Activated CD4-positive, alpha-beta T cell treated with anti-CD3 and anti-CD28 coated beads, Interleukin-2, Interleukin-4, amounts not matched to agents 100 ng/mL and 50 ng/mL, durations not matched to agents 16 hours and 8 hours (primary cell): ENCODE measurements at regions not wholly inside any gene's neighbourhood (a gene's known extent, or its start where the extent isn't known, plus 50 kb on each side); places are given as distances from the start of the nearest gene placed in this dataset.

Experiments
- DNase-seq: peaks from one replicate; pipeline ENCODE4 v3.0.0-alpha.2; 2020; ENCODE audit warnings: low spot score

DNA sequence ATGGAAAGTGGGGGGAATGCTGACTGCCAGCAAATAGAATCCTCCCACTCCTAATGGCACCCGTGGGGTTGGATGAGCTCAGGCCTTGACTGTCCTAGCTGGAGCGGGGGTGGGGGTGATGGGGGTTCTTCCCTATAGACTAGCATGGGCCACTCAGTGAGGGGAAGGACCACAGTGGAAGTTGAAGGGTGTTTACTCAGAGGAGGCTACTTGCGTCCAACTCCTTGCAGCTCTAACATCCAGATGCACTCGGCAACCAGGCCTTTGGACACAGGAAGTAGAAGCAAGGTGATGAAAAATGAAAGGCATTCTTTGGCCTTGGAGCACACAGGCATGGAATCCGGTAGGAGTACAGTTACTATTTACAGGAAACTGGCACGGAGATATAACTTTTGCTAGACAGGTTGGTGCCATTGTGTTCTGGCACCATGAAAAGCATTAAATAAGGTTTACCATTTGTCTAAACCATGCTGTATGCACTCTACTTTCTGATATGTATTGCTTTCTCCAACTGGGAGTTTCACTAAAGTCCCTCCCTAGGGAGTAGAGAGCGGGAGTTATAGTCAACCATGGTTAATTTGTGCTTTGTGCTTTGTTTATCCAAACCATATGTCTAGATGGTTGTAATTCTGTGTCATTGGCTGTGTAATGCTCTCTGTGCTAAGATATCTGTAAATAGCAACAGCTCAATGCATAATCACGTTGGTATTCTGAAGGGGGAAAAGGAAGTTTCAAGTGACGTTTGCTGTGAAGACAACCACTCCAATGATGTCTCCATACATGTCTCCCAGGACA lies 125.3 kb downstream of the TSHZ3 start:
- no peak for DNase-seq

DNA sequence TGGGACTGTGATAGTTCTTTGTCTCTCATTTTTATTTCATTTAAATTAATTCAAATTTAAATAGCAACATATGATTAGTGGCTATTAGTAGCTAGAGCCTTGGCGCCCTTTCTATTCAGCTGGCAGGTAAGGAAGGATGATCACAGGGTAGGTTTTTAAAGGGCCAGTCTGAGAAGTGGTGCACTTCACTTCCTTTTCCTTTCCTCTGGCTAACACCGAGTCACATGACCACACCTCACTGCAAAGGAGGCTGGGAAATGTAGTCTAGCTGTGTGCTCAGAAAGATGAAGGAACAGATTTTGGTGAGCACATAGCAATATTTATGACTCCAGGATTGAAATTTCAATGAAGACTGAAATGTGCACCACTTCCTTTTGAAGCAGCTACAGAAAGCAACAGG lies 128.7 kb downstream of the TSHZ3 start:
- peak; percentile 56 for DNase-seq

DNA sequence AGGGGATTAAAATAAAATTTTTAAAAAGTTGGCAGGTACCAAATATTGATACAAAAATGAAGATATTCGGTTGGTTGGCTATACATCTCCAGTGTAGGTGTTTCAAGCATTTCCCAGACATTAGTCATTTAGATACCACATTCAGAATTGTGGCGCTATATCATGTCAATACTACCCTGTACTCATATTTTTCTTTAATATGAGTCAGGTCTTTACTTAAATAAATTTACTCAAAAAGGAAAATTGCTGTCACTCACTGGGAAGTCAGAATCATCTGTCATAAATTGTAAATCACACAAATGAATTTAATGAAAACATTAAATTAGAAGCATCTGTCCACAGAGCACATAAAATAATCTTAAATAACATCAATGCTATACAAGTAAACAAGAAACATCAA lies 134.2 kb downstream of the TSHZ3 start:
- DNase-seq: peak; percentile 73

DNA sequence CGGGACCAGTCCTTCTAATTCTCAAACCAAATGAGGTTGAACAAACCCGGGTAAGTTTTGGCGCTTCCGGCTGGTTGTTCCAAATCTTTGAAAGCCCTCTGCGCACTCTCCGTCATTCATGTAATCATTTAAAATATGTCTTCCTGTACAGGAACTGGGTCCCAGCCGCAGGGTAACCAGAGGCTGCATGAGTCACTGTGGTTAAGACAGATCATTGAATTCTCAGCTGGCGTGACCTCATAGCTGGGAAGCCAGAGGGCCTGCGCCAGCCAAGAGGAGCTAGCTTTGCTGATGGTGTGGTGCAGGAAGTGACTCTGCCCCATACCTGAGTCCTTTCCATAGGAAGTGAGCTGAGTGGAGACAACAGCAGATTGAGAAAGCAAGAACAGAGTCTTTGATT lies 135.2 kb downstream of the TSHZ3 start:
- peak; percentile 97 for DNase-seq

DNA sequence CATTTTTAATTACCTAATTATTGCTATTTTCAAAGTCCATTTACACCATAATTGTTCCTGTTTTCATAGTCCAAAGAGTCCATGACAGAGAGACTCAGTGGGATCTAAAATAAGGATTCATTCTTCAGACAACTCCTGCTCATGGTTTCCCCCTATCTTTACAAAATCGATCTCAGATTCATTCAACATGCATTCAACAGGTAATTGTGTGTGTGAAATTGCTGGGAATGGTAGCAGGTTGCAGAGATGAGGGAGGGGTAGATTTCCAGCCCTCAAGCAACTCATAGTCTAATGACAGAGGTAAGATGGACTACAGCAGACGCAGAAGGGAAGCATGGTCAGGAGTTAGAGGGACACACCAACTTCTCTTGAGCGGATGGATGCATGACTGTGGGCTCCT lies 138.1 kb downstream of the TSHZ3 start:
- DNase-seq: no peak

DNA sequence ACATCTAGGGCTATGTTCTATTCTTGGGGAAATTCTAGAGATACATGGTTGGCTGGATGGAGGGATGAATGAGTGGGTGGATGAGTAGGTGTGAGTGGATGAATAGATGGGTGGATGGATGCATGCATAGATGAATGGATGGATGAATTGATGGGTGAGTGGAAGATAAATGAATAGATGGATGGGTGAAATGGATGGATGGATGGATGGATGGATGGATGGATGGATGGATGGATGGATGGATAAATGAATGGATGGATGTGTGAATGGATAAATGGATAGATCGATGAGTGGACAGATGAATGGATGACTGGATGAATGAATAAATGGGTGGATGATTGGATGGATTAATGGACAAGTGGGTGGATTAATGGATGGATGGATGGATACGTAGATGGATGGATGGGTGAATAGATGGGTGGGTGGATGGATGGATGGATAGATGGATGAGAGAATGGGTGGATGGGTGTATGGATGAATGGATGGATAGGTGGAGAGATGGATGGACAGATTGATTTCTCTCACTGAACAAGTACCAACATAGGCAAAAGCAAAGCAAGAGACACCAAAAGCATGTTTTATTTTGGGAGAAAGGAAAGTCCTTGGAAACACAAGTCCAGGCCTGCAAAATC lies 143.2 kb downstream of the TSHZ3 start:
- no peak for DNase-seq

DNA sequence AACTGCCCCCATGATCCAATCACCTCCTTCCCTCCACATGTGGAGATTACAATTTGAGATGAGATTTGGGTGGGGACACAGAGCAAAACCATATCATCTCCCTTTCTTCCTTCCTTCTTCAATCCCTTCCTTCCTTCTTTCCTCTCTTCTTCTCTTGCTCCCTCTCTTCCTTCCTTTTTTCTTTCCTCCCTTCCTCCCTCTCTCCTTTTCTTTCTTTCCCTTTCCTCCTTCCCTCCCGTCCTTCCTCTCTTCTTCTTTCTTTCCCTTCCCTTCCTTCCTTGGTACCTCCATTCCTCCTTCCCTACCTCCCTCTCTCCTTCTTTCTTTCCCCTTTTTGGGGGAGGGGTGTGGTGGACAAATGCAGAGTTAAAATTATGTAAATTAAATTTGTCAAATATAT lies 145.1 kb downstream of the TSHZ3 start:
- DNase-seq: no peak

DNA sequence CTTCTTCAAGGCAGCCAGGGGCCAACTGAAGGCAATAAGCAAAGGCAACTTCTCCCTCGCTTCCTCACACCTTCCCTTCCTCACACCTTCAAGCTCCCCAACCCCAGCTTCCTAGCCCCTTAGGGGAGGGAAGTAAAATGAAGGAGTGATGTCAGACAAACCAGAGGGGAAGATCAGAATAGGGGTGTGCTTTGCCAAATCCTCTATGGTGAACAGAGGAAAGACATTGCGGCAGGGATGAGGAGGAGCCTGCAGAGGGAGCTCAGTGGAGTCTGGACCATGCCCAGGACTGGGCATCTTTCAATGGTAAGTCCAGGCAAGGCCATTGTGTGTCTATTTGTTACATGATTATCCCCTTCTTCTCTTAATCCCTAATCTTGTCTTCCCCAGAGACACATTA lies 164.0 kb downstream of the TSHZ3 start:
- no peak for DNase-seq

DNA sequence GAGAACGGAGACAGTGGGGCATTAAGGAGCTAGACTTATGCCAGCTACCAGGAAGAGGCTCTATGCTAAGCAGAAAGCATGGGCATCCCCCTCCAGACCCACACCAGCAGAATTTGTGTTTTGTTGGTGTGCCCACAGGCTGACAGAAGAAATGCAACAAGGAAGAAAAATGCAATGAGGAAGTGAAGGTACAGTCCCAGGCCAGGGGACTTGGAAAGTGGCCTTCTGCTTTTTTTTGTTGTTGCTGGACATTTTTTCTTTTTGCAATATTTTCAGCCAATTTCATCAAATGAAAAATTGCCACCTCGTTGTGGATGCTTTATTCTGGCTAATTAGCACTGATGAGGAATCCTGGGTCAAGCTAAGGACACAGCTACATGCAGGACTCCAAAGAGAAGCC lies 167.7 kb downstream of the TSHZ3 start:
- DNase-seq: no peak

DNA sequence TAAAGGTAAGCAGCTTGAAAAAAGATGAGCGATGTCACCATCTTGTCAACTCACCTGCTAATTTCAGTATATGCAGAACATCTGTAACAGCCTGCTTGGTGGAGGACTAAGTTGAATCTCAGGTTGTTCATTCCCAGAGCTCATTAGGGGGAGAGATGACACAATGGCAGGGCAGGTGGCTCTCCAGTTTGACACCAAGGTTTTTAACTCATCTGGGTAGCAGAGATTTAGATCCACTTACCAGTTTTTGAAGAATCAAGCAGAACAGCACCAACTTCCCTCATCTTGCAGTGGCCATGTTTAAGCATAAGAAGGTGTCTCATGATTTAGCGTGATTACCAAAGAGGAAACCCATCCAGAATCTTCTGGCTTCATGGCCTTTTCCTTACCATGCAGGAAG lies 168.3 kb downstream of the TSHZ3 start:
- no peak for DNase-seq

DNA sequence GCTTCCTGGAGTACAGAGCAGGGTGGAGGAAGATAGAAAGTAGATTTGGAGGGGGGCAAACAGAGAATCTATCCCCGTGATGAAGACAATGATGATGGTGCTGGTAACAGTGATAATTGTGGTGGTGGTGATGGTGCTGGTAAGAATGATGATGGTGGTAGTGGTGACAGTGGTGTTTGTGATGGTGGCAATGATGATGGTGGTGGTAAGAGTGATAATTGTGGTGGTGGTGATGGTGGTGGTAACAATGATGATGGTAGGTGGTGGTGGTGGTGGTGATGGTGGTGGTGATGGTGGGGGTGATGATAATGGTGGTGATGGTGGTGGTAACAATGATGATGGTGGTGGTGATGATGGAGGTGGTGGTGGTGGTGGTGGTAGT lies 169.8 kb downstream of the TSHZ3 start:
- DNase-seq: no peak

DNA sequence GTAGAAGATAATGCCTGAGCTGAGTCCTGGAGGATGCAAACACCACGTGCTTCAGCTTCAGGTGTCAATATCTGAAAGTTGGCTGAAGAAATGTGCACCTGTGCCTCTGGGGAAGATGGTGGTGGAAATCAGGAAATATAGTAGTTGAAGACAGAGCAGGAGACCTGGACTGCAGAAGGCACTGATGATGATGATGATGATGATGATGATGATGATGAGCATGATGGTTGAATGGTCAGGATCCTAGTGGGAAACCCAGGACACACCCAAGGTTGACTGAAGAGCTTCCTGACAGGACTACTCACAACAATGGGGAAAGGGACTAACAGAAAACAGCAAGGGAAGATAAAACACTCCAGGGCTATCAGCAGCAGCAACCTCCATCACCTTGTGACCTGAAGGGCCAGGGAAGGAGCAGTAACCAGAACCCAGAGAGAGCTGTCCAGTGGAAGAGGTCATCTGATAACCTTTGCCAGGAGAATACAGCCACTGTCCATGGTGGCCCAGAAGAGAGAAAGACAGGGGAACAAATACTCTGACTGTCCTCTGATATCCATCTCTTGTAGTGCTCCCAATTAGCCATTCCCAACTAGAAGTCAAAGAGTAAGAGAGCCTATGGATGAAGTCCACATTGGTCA lies 170.3 kb downstream of the TSHZ3 start:
- DNase-seq: no peak

DNA sequence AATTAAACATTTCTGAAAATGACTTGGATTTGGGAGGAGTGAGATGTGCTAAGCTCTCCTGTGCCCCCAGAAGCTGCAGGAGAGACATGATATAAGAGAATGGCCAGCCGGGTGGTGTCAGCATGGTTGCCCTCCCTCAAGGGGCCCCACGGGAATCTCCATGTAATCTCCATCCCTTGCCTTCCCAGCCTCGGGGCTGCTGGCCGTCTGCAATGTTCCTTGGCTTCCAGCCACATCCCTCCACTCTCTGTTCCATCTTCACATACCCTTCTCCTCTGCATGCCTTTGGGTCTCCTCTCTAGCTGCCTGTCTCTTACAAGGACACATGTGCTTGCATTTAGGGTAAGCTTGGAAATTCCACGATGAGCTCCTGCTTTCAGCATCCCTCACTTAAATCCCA lies 172.0 kb downstream of the TSHZ3 start:
- DNase-seq: no peak

DNA sequence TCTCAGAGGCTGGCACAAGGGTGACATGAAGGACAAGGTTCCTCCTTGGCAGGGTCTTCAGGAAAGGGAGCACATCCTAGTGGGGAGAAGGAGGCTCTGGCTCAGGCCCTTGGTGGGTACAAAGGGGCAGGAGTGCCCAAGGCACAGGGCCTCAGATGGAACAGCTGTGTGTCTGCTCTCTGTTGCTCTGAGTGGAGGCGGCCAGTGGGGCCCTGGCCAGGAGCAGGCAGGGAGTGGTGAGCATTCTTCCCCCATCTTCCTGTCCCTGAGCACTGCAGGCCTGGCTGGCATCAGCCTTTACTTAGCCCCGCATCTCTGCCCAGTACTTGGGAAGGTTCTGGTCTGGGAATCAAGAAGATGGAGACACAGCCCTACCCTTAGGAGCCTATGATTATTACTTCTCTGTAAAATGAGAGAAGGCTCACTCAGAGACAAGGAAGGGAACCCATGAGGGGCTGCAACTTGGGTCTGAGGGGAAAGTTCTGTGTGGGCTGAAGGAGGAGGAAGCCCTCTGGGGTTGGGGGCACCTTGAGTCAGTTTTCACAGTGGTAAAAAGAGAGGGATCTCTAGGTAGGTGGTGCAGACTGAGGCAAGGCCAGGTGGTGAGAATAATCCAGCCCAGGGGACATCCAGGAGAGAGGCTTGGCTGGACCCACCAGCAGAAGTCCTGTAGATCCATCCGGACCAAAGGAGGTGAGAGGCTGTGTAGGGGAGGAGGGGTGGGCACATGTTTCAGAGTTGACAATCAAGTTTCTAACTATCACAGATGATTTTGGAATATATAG lies 173.5 kb downstream of the TSHZ3 start:
- DNase-seq: no peak

DNA sequence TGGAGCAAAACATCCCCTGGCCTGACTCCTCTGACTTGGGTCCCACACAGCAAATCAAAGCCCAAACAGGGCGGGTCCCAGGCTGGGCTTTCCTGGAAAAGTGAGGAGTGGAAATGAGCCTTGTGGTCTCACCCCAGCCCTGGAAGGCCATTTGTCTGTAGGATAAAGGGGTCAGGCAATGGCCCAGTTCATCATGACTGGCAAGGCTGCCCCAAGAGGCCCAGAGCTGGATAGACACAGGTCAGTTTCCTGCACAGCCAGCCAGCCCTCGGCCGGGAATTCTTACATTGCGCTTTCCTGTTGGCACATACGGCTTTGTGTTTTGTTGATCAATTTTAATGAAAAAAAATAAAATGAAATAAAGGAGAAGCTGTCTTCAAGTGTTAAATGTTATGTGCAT lies 174.3 kb downstream of the TSHZ3 start:
- DNase-seq: no peak

DNA sequence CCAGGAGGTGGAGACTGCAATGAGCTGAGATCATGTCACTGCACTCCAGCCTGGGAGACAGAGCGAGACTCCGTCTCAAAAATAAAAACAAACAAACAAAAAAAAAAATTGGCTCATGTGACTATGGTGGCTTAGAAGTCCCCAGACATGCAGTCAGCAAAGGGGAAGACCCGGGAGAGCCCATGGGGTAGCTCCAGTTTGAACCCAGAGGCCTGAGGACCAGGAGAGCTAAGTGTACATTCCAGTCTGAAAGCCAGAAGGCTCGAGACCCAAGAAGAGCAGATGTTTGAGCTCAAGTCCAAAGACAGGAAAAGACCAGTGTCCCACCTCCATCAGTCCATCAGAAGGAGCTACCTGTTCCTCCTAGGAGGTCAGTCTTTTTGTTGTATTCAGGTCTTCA lies 175.2 kb downstream of the TSHZ3 start:
- DNase-seq: no peak

DNA sequence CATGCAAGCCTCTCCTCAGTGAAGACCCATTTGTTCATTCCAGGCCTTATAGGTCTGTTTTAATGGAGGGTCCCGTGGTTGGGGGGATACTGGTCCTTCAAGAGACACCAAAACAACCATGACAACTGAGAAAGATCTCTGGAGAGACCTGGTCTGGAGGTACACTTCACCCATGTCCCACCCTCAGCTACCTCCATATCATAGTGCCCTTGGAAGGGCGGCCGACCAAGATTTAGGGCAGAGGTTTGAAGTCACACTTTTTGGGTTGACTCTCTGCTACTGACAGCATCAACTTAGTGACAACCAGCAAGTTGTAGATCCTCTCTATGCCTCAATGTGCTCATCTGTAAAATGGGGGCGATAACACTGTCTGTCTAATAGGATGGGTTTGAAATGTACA lies 177.3 kb downstream of the TSHZ3 start:
- DNase-seq: no peak

DNA sequence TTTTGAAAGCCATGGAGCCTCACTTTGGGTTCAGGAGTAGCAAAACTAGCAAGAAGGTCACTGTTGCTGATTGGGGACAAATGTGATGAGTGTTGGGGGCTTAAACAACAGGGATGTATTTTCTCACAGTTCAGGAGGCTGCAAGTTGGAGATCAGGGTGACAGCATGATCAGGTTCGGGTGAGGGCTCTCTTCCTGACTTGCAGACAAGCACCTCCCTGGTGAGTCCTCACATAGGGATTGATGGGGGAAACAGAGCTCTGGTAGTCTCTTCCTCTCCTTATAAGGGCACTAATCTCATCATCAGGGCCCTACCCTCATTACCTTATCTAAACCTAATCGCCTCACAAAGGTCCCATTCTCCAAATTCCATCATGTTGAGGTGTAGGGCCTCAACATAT lies 179.2 kb downstream of the TSHZ3 start:
- no peak for DNase-seq

DNA sequence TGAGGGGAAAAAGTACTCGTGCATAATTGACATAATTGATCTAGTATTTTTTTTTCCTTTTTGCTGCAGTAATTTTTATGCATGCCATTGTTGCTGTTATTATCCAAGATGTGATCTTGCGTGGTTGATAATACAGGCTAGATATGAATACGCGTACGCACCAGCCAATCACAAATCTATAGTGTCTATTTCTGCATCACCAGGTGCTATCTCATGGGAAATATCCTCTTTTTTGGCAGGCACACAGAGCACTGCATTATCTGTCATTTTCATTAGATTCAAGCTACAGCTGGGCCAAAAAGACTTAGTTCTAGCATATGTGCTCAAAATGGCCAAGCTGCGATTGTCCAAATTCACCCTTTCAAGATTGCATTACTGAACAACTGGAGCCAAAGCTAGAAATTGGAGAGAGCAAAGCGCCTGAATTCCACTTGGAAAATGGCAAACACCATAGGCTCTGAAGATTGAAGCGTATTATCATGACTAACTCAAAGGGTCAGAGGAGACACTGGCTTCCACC lies 181.1 kb downstream of the TSHZ3 start:
- DNase-seq: no peak

DNA sequence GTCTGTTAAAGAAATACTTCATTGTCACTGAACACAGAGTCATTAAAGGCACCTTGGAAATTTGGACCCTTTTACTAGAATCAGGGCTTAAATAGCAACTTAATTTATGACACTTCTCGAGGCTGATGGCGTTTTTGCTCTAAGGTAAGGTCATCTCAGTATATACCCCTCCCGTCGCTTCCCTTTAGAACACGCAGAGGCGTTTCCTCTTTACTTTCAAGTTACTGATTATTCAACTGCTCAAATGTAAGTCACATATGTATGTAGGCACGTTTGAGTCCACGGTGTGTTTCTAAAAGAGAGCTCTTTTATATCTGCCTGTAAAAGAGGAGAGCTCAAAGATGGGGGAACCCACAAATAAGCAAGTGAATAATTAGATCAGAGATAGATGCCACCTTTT lies 181.5 kb downstream of the TSHZ3 start:
- DNase-seq: no peak

DNA sequence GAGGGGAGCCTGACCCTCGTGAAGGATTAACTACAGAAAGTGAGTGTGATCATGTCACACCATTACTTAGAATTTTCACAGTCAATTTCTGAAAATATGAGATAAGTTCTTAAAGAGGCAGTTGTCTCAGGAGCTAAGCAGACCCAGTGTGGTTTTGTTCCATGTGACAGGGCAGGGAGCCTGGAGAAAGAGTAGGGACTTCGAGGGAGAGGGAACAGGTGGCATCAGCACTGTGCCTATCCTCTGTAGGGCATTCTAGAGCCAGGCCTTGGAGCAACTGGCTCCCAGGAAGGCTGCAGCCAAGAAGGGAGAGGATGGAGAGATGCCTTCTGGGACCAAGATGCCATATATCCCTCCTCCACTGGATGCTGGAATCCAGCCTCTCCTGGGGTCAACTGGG lies 183.0 kb downstream of the TSHZ3 start:
- DNase-seq: no peak

DNA sequence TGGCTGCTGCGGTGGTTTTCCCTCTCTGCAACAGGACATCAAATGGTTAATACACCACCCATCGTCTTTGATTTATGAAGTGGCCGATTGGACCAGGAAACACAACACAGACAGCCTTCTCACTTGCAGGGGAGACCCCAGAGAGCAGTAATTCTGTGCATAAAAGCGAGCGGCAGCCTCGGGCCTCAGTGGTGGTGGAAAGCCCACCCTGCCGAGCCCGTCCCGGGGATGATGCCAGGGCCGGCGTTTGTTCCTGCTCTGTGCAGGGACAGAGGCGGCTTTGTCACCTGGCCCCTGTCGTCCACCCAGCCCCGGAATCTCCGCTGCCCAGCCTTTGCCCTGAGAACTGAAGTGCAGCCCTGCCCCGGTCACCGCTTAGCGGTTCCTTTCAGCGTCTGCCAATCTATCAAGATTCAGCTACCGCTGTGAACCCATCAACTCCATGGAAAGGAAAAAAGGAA lies 184.4 kb downstream of the TSHZ3 start:
- DNase-seq: no peak
